ENCODE measurements at regions not wholly inside any gene's neighbourhood (a gene's known extent, or its start where the extent isn't known, plus 50 kb on each side); places are given as distances from the start of the nearest gene placed in this dataset.
"Not testable (repeated sequence)": the region's sequence is repeated elsewhere in the genome, so short reads cannot be mapped to it uniquely, and the experiment has no call there.

- no peak for DNase-seq
- WGBS, 2 donors (ENCODE audit: low coverage in 1 of 2) = 81% methylated on average over 1 of the region's 1 CpG; no CpG with 5 or more reads in 1 of the 2 donors
Observed at GRCh38 chr11:35046681-35047080, 92.3 kb upstream of the CD44 start.

GRCh38 chr11:35047179-35047578 lies 91.8 kb upstream of the CD44 start:
- H3K4me3 ChIP-seq = no peak overlapping the region
- in situ Hi-C loops (cut with MboI; ENCODE audit: low pct_ligation_motif_present in 1 of 4, low pct_unique_long_range_greater_than_20kb in 1 of 4, low sequenced_read_pairs in 3 of 4) (no loop called here), intact Hi-C loops (cut with DNase I; ENCODE audit: low total_unique reads) (no loop called here)
- H3K27me3 ChIP-seq = no peaks in the 10 kb centered on the region
- WGBS, 2 donors (ENCODE audit: low coverage in 1 of 2) = 74% methylated on average over 1 of the region's 1 CpG; no CpG with 5 or more reads in 1 of the 2 donors
- no peak for DNase-seq
- no peaks in the 10 kb centered on the region for H3K36me3 ChIP-seq
- no peaks in the 10 kb centered on the region for H3K9me3 ChIP-seq
- H3K4me1 ChIP-seq = peaks cover 0 to 26% (median 0%) of the 10 kb centered on the region in 4 donors
- peak overlapping the region in 2 of 4 donors; percentile 11 to 13 for H3K27ac ChIP-seq
- no peak for TF ChIP-seq CTCF (IDR thresholded peaks at IDR 0.05)
- TF ChIP-seq POLR2A (IDR thresholded peaks at IDR 0.05) = no peak
- TF ChIP-seq EP300 (IDR thresholded peaks at IDR 0.05; ENCODE audit: low read depth) = no peak
- TF ChIP-seq POLR2AphosphoS5 (IDR thresholded peaks at IDR 0.05) = no peak

More at GRCh38 chr11:35046681-35047080, 92.3 kb upstream of the CD44 start:
- H3K9me3 ChIP-seq = no peaks in the 10 kb centered on the region
- in situ Hi-C loops (cut with MboI; ENCODE audit: low pct_ligation_motif_present in 1 of 4, low pct_unique_long_range_greater_than_20kb in 1 of 4, low sequenced_read_pairs in 3 of 4) (no loop called here), intact Hi-C loops (cut with DNase I; ENCODE audit: low total_unique reads) (no loop called here)
- H3K4me1 ChIP-seq = peaks cover 0 to 26% (median 0%) of the 10 kb centered on the region in 4 donors
- no peaks in the 10 kb centered on the region for H3K27me3 ChIP-seq
- H3K36me3 ChIP-seq = no peaks in the 10 kb centered on the region
- TF ChIP-seq CTCF (IDR thresholded peaks at IDR 0.05) (no peak), POLR2AphosphoS5 (IDR thresholded peaks at IDR 0.05) (no peak), EP300 (IDR thresholded peaks at IDR 0.05; ENCODE audit: low read depth) (no peak), POLR2A (IDR thresholded peaks at IDR 0.05) (no peak)
- H3K4me3 ChIP-seq = no peak overlapping the region
- peak overlapping the region in 1 of 4 donors; percentile 11 for H3K27ac ChIP-seq

- in situ Hi-C loops (cut with MboI; ENCODE audit: low pct_ligation_motif_present in 1 of 4, low pct_unique_long_range_greater_than_20kb in 1 of 4, low sequenced_read_pairs in 3 of 4) (no loop called here), intact Hi-C loops (cut with DNase I; ENCODE audit: low total_unique reads) (no loop called here)
- H3K4me3 ChIP-seq = no peak overlapping the region
- no peaks in the 10 kb centered on the region for H3K36me3 ChIP-seq
- peaks cover 0 to 26% (median 0%) of the 10 kb centered on the region in 4 donors for H3K4me1 ChIP-seq
- 67 to 79% methylated on average over 1 to 2 of the region's 2 CpGs for WGBS, 2 donors (ENCODE audit: low coverage in 1 of 2)
- TF ChIP-seq POLR2A (IDR thresholded peaks at IDR 0.05) = no peak
- no peak for TF ChIP-seq CTCF (IDR thresholded peaks at IDR 0.05)
- no peak for TF ChIP-seq EP300 (IDR thresholded peaks at IDR 0.05; ENCODE audit: low read depth)
- TF ChIP-seq POLR2AphosphoS5 (IDR thresholded peaks at IDR 0.05) = no peak
- no peaks in the 10 kb centered on the region for H3K9me3 ChIP-seq
- DNase-seq = no peak
- peak overlapping the region in 1 of 4 donors; percentile 13 for H3K27ac ChIP-seq
- no peaks in the 10 kb centered on the region for H3K27me3 ChIP-seq
Observed at GRCh38 chr11:35047769-35048168, 91.2 kb upstream of the CD44 start.

- H3K4me1 ChIP-seq = peaks cover 0 to 26% (median 0%) of the 10 kb centered on the region in 4 donors
- peak overlapping the region in 1 of 4 donors; percentile 13 for H3K27ac ChIP-seq
- H3K4me3 ChIP-seq; DNase-seq; H3K9me3 ChIP-seq; intact Hi-C loops (cut with DNase I; ENCODE audit: low total_unique reads); H3K36me3 ChIP-seq; in situ Hi-C loops (cut with MboI; ENCODE audit: low pct_ligation_motif_present in 1 of 4, low pct_unique_long_range_greater_than_20kb in 1 of 4, low sequenced_read_pairs in 3 of 4); H3K27me3 ChIP-seq: not testable (repeated sequence)
- 39 to 40% methylated on average over 1 to 3 of the region's 3 CpGs for WGBS, 2 donors (ENCODE audit: low coverage in 1 of 2)
Observed at GRCh38 chr11:35048346-35048745, 90.6 kb upstream of the CD44 start.
